DOHH2 (cell line): ENCODE measurements at regions not wholly inside any gene's neighbourhood (a gene's known extent, or its start where the extent isn't known, plus 50 kb on each side); places are given as distances from the start of the nearest gene placed in this dataset.

Source experiments
- H3F3A ChIP-seq: fragments of 200-600 bp; sonication (generic), shearing (Covaris generic); 2 replicates; pipeline ENCODE4 v1.6.0; 2016; ENCODE audit warnings: antibody characterized with exemption, mild to moderate bottlenecking; ENCODE audit not compliant: control insufficient read depth, insufficient read depth
- H3K27ac ChIP-seq: fragments of 200-600 bp; sonication (generic); 2 replicates; pipeline ENCODE4 v1.5.1; 2014; ENCODE audit warnings: low read depth, mild to moderate bottlenecking, low read length, moderate library complexity
- H3K27me3 ChIP-seq: fragments of 200-600 bp; sonication (generic); 2 replicates; pipeline ENCODE4 v1.6.1; 2014; ENCODE audit warnings: mild to moderate bottlenecking, low read length, mixed read lengths; ENCODE audit not compliant: control insufficient read depth
- H3K36me3 ChIP-seq: fragments of 200-600 bp; sonication (generic); 2 replicates; pipeline ENCODE4 v1.6.1; 2014; ENCODE audit warnings: mild to moderate bottlenecking, low read length, moderate library complexity, mixed read lengths; ENCODE audit not compliant: control insufficient read depth
- H3K4me1 ChIP-seq: fragments of 200-600 bp; sonication (generic); 2 replicates; pipeline ENCODE4 v1.6.1; 2014; ENCODE audit warnings: mild to moderate bottlenecking, low read length, mixed read lengths; ENCODE audit not compliant: control insufficient read depth
- H3K4me2 ChIP-seq: fragments of 200-600 bp; sonication (generic); 2 replicates; pipeline ENCODE4 v1.6.0; 2014; ENCODE audit warnings: mild to moderate bottlenecking, low read length, moderate library complexity
- H3K4me3 ChIP-seq: fragments of 200-600 bp; sonication (generic); 2 replicates; pipeline ENCODE4 v1.5.1; 2014; ENCODE audit warnings: mild to moderate bottlenecking, low read length, mixed read lengths
- H3K79me2 ChIP-seq: fragments of 200-600 bp; sonication (generic); 2 replicates; pipeline ENCODE4 v1.6.1; 2014; ENCODE audit warnings: mild to moderate bottlenecking, low read length, mixed read lengths; ENCODE audit not compliant: control insufficient read depth
- H3K9me2 ChIP-seq: fragments of 200-600 bp; sonication (generic); replicated peaks from 2 replicates; pipeline ENCODE4 v1.6.1; 2014; ENCODE audit warnings: mild to moderate bottlenecking, low read length, mixed read lengths; ENCODE audit not compliant: control insufficient read depth
- H3K9me3 ChIP-seq: fragments of 200-600 bp; sonication (generic); 2 replicates; pipeline ENCODE4 v1.6.1; 2014; ENCODE audit warnings: antibody characterized with exemption, low read length, mixed read lengths; ENCODE audit not compliant: control insufficient read depth, insufficient read depth
- H4K20me1 ChIP-seq: fragments of 200-600 bp; sonication (generic); 2 replicates; pipeline ENCODE4 v1.6.0; 2014; ENCODE audit warnings: low read depth, mild to moderate bottlenecking, antibody characterized with exemption, low read length, moderate library complexity; ENCODE audit not compliant: control insufficient read depth, insufficient read depth
- EZH2phosphoT487 ChIP-seq: fragments of 200-600 bp; sonication (generic); IDR thresholded peaks from 2 replicates; pipeline ENCODE4 v1.6.1; 2017; ENCODE audit warnings: borderline replicate concordance, mild to moderate bottlenecking, antibody characterized with exemption, low read length, moderate library complexity, mixed read lengths
- TF ChIP-seq, protein P1 (sequence below): fragments of 200-600 bp; sonication (generic); IDR thresholded peaks from one replicate; pipeline ENCODE4 v1.5.1; 2014; ENCODE audit warnings: antibody characterized with exemption, mild to moderate bottlenecking, low read depth, low read length; ENCODE audit not compliant: poor library complexity, severe bottlenecking

DNA sequence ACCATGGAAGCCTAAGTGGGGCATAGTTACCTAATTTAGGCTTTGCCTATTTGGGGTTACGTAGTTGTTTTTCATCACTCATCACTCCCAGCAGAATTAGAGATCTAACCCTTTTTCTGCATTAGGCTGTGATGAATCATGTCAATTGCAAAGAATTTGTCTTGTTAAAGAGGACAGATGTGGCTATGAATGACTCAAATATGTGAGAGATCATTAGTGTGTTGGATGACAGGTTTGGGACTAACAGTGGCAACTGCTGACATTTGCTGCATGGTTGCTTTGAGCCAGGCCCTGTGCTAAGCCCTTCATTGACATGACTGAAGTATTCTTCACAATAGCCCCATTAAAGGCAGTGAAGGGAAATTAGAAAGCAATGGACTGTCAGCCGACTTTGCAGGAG lies 83.4 kb upstream of the BMPER start:
- TF ChIP-seq, protein P1, sequence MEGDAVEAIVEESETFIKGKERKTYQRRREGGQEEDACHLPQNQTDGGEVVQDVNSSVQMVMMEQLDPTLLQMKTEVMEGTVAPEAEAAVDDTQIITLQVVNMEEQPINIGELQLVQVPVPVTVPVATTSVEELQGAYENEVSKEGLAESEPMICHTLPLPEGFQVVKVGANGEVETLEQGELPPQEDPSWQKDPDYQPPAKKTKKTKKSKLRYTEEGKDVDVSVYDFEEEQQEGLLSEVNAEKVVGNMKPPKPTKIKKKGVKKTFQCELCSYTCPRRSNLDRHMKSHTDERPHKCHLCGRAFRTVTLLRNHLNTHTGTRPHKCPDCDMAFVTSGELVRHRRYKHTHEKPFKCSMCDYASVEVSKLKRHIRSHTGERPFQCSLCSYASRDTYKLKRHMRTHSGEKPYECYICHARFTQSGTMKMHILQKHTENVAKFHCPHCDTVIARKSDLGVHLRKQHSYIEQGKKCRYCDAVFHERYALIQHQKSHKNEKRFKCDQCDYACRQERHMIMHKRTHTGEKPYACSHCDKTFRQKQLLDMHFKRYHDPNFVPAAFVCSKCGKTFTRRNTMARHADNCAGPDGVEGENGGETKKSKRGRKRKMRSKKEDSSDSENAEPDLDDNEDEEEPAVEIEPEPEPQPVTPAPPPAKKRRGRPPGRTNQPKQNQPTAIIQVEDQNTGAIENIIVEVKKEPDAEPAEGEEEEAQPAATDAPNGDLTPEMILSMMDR: no peak
- TF ChIP-seq EZH2phosphoT487: no peak
- no peaks in the 10 kb centered on the region for H3F3A ChIP-seq

DNA sequence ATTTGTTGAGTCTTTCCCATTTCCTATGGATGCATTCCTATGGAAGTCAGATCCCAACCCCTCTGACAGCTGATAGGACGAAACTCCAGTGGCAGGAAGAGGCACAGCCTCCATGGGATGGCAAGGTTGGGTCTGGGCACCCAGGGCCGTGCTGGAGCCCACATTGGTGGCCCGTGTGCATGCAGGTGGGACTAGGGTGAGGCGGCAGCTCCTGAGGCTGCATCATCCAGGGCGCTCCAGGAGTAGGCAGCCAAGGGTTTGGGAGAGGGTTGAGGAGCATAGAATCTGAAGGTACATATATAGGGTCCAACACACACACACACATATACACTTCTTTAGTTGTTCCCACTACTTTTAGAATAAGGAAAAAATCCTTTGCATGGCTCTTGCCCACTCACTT lies 81.4 kb upstream of the BMPER start:
- no peak for TF ChIP-seq EZH2phosphoT487
- TF ChIP-seq, protein P1: no peak
- Histone ChIP-seq H3K9me3 (no peaks in the 10 kb centered on the region), H4K20me1 (no peaks in the 10 kb centered on the region), H3K9me2 (no peaks in the 10 kb centered on the region), H3K4me2 (no peak overlapping the region), H3K27ac (no peak overlapping the region), H3F3A (no peaks in the 10 kb centered on the region), H3K27me3 (no peaks in the 10 kb centered on the region), H3K4me3 (no peak overlapping the region), H3K79me2 (no peaks in the 10 kb centered on the region), H3K4me1 (no peaks in the 10 kb centered on the region), H3K36me3 (no peaks in the 10 kb centered on the region)

More for the DNA sequence above, 83.4 kb upstream of the BMPER start:
- Histone ChIP-seq H3K27me3 (peaks cover 4% of the 10 kb centered on the region; the same call in 1 of the 2 replicates), H3K4me2 (no peak overlapping the region), H3K4me3 (no peak overlapping the region), H3K79me2 (no peaks in the 10 kb centered on the region), H3K9me3 (no peaks in the 10 kb centered on the region), H3K9me2 (no peaks in the 10 kb centered on the region), H3K4me1 (no peaks in the 10 kb centered on the region), H3K27ac (no peak overlapping the region), H4K20me1 (no peaks in the 10 kb centered on the region), H3K36me3 (no peaks in the 10 kb centered on the region)

GRCh38 chr7:33824911-33825459 lies 80.4 kb upstream of the BMPER start:
- Histone ChIP-seq H3K79me2 (no peaks in the 10 kb centered on the region), H4K20me1 (no peaks in the 10 kb centered on the region), H3F3A (no peaks in the 10 kb centered on the region), H3K36me3 (no peaks in the 10 kb centered on the region), H3K4me1 (no peaks in the 10 kb centered on the region), H3K9me3 (no peaks in the 10 kb centered on the region), H3K9me2 (no peaks in the 10 kb centered on the region), H3K4me2 (no peak overlapping the region), H3K27me3 (no peaks in the 10 kb centered on the region), H3K27ac (no peak overlapping the region), H3K4me3 (no peak overlapping the region)
- TF ChIP-seq, protein P1: no peak
- no peak for TF ChIP-seq EZH2phosphoT487
